Left colon (tissue), 2 donors: ENCODE measurements at regions not wholly inside any gene's neighbourhood (a gene's known extent, or its start where the extent isn't known, plus 50 kb on each side); places are given as distances from the start of the nearest gene placed in this dataset.
"Not testable (repeated sequence)": the region's sequence is repeated elsewhere in the genome, so short reads cannot be mapped to it uniquely, and the experiment has no call there.

Source experiments
- ATAC-seq: fragments of 200-7000 bp; cut with Tn5 transposase; one replicate; pipeline ENCODE4 v1.9.1; 2020; ENCODE audit warnings: mild to moderate bottlenecking, moderate library complexity
- DNase-seq, 2 donors: peaks; one replicate each; pipeline ENCODE4 v3.0.0-alpha.2; 2020
- intact Hi-C, 2 donors: fragments of 100-400 bp; cut with DNase I in 1 of 2; cut with micrococcal nuclease in 1 of 2; formaldehyde crosslinking; loops; one replicate each; pipeline versions ENCODE4 v1.11.2 to v1.14.0; 2022; cut with DNase I, micrococcal nuclease
- donor health status: DM: no; HTN: no; CAD: no.
- donor health status: DM: yes; HTN: yes; CAD: no.

DNA sequence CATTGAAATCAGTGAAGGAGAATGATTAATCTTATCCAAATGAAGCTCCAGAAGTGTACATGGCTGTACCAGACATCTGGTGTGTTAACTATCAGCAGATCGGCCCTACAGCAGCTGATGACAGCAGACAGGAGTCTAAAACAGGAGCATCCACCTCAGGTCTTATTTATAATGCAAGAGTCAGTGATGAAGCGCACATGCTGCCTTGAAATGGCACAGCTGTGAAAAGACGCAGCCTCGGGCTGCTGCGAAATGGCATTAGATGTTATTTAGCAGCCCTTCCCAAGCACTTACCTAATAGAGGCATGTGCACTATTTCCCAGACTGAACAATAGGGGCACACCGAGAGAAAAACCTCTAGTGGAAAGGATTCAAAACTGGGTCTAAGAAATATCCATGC lies 472.3 kb upstream of the CBLB start:
- DNase-seq, result no peak
- ATAC-seq, result no peak
- intact Hi-C loops, result no loop called here

DNA sequence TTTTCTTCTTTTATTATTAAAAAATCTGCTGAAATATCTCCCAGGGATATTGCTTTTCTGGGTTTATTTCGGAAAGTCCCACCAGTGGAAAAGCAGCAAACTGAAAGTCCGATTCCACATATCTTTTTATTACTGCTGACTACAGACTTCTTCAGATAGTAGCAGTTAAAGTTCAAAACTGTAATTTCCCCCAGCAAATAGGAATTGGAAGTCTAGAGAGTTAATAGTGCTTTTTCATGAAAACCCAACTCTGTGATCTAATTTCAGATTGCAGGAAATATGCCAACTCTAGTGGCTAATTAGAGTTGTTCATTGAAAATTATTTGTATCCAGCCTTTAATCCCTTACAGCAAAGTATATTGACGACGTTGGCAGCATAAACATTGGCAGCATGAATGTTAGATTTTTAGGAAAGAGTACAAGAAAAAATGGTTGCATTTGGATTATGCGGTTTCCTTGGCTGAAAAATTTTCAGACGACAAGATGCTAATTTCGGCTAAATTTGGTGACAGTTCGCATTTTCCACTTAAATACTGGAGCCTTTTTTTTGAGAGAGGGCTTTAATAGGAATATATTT lies 472.9 kb upstream of the CBLB start:
- intact Hi-C loops, result no loop called here
- DNase-seq (no peak), ATAC-seq (no peak)

DNA sequence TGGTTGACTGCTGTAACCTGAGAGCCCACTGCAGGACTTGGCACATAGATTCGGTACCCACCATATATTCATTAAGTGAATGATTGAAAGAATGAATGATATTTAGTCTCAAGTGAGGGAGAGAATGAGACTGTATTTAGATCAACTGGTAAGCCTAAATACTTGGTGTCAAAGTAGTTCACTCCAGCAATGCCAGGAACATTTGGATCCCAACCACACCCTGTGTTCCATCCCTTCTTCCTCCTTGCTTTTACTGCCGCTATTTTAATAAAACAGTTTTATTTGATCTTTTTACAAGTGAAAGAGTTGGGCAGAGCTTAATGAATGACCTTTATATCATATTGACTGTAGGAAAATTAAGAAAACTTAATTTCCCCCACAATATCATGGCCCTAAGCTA lies 473.6 kb upstream of the CBLB start:
- no peak for DNase-seq
- intact Hi-C loops, result no loop called here

DNA sequence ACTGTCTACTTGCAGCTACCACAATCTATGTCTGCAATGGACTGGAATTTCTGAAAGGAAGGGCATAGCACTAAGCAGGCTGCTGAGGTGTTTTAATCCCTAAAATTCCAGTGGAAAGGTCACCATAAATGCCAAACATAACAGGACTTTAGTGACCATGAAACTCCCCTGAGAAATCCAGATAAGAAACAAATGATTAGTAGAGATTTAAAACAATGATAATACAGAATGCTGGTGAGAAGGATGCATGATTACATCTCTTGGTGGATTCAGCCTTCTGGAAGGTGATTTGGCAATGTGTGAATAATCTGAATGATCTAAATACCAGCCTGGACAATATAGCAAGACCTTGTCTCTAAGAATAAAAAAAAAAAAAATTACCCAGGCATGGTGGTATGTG lies 475.0 kb upstream of the CBLB start:
- ATAC-seq, result no peak

More for the DNA sequence above, 473.6 kb upstream of the CBLB start:
- ATAC-seq, result no peak

DNA sequence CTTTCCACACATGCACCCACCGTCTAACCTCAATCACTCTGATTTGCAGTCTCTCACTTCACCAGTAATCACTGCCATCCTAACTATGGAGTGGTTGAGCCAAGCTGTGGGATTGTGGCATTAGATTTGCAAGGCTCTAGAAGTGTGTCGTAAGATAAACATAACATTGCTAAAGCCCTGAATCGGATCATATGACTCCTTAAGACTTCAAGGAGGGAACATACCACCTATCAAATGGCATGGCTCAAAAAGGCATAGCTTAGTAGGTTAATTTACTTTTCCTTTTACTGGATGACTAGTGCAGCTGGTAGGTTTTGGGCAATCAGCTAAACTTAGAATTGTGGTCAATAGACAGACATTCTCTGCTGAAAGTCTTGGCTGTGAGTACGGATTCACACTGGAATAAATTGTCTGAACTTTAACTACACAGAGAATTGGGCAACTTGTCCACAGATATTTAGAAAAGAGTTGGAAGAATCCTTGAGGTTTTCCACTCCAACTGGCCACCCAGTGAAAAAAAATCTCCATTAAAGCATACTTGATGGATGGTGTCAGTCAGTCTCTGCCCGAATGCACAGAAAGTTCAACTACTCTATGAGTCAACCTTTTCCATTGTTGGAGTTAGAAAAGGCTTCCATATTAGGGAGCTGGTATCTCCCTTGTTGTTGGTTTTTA lies 476.7 kb upstream of the CBLB start:
- no peak for ATAC-seq

More for the DNA sequence above, 475.0 kb upstream of the CBLB start:
- intact Hi-C loops, result no loop called here
- no peak for DNase-seq

DNA sequence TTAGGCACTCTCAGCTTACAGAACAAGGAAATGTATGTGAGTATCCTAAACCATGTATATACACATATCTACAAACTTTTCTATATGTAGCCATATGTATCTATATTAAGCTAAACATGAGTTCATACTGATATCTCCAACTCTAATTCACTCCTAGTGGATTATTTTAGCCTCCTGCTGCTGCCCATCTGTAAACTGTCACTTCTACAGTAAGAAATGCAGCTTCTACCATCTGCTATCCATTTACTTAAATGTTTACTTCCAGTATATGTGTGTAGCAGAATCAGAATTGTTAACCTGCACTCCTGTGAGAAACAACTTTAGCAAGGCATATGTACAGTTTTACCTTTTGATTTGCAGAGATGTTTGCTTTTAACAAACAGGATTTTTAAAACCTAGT lies 478.5 kb upstream of the CBLB start:
- intact Hi-C loops, result no loop called here
- DNase-seq (no peak), ATAC-seq (no peak)

More for the DNA sequence above, 476.7 kb upstream of the CBLB start:
- DNase-seq, result no peak
- intact Hi-C loops, result no loop called here

DNA sequence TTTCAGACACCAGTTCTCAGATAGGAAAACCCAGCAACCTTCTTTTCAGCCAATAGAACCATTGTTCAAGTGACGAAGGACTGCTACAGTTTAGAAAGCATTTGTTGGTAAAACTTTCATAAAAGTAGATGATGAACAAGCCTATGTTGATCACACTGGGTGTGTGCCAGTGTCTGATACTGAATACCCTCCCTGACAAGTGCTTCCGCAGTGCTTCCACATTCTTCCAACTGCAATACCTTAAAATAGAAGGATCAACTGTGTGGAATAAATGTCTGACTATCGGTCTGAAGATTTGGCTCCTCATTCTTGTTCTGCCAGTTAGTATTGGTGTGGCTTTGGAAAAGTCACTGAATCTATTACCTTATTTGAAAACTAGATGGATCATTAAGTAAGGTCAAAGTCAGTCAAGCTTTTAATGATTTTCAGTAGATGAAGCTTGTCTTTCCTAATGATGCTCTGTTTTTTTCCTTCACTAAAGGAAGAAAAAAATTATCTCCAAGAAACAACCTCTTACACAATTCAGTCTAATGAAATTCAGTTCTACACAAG lies 479.4 kb upstream of the CBLB start:
- ATAC-seq (no peak), DNase-seq (no peak)
- intact Hi-C loops, result no loop called here

DNA sequence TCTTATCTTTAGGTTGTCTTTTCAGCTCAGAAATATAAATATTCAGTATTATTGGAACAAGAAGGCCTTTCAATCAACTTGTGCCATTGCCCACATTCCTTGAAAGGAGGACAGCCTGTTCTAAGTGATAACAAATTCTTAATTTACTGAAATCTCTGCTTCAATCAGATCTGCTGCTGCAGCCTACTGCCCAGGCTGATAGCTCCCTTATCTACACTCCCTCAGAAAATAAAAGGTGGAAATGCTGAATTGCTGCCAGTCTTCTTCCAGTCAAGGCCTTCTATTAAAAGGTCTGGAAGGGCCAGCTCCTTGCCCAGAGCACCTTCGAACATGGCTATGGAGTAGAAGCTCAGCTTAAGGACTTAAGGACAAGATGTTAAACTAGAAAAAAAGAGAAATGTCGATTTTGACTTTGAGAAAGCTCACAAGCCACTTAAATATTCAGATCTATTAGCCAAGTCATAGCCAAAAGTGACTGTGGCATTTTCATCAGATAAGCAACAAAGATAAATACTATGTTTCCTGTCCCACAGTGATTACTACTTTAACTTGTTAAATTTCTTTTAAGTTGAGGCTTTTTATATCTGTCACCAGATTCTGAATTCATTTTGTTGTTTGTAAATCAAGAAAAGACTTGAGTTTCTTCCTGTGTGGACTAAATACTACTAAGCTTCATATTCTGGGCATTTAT lies 480.5 kb upstream of the CBLB start:
- no peak for ATAC-seq
- DNase-seq, result no peak
- intact Hi-C loops, result no loop called here

DNA sequence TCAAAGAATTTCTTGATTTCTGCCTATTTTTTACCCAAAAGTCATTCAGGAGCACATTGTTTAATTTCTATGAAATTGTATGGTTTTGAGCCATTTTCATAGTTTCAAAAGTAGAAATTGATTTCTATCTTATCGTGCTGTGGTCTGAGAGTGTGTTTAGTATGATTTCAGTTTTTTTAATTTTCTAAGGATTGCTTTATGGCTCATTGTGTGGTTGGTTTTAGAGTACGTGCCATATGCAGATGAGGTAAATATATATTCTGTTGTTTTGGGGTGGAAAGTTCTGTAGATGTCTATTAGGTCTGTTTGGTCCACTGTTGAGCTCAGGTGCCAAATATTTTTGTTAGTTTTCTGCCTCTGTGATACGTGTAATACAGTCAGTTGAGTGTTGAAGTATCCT lies 487.1 kb upstream of the CBLB start:
- intact Hi-C loops, result no loop called here
- DNase-seq, result no peak
- ATAC-seq, result no peak

DNA sequence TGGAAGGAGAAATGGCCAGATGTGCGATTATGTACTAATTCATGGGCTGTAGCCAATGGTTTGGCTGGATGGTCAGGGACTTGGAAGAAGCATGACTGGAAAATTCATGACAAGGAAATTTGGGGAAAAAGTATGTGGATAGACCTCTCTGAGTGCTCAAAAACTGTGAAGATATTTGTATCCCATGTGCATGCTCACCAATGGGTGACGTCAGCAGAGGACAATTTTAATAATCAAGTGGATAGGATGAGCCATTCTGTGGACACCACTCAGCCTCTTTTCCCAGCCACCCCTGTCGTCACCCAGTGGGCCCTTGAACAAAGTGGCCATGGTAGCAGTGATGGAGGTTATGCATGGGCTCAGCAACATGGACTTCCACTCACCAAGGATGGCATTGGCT lies 490.9 kb upstream of the CBLB start:
- DNase-seq, result no peak
- intact Hi-C loops, result no loop called here
- no peak for ATAC-seq

DNA sequence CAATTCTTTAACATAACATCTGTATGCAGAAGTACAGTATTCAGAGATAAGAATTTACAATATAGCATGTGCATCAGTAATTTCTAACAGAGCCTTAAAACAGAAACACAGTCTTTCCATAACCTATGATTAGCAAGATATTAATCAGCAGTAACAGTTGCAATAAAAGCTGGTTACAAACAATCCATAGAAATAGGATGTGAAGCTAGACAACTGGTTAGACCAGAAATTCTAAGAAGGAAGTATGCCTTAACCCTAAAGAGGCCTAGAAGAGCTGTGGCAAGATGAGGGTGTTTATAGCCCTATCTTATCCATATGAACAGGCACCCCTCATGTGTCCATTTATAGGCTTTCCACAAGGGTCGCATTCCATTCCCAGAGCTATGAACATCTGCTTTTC lies 492.1 kb upstream of the CBLB start:
- intact Hi-C loops, ATAC-seq, DNase-seq: not testable (repeated sequence)

DNA sequence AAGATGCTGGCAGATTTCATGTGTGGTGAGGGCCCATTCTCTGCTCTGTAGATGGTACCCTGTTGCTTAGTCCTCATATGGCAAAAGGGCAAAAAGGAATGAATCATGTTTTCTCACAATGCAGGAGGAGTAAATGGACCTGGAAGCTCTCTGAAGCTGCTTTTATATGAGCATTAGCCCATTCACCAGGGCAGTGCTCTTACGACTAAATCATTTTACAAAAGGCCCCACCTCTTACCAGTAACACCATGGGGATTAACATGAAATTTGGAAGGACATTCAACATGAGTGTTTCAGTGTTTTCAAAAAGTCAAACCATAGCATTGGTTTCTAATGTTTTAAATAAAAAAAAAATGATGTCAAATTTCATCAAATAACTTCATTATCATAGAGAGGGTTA lies 495.7 kb upstream of the CBLB start:
- no peak for DNase-seq
- intact Hi-C loops, result no loop called here

DNA sequence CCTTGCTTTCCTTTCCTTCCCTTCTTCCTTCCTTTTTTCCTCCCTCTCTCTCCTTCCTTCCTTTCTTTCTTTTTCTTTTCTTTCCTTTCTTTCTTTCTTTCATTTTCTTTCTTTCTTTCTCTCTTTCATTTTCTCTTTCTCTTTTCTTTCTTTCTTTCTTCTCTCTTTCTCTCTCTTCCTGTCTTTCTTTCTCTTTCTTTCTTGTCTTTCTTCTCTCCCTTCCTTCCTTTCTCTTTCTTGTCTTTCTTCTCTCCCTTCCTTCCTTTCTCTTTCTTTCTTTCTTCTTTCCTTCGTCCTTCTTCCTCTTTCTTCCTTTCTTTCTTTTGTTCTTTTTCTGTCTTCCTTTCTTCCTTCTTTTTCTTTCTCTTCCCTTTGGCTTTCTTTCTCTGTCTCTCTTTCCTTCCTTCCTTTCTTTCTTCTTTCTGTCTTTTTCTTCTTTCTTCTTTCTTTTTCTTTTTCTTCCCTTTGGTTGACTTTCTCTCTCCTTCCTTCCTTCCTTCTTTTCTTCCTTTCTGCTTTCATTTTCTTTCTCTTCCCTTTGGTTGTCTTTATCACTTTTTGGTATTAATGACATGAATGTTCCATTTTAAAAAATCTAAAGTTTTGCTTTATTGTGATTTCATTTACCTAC lies 496.4 kb upstream of the CBLB start:
- DNase-seq, result no peak

More for the DNA sequence above, 495.7 kb upstream of the CBLB start:
- no peak for ATAC-seq

DNA sequence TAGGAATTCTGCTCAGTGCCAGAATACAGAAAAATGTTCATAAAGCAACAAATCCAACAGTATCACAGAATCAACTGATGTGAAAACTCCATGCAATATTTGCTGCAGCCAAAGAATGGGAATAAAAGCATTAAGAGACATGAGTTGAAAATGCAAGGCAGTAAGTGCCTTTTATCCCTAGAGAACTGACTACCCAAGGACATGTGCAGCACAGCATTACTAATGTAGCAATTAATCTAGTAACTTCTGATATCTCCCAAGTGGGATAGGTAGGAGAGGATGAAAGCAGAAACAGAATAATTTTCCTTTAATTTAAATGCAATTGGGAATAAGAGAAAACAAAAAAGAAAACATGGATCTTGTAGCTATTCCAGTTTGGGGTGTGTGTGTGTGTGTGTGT lies 497.5 kb upstream of the CBLB start:
- ATAC-seq (no peak), DNase-seq (no peak)
- intact Hi-C loops, result no loop called here

More for the DNA sequence above, 496.4 kb upstream of the CBLB start:
- ATAC-seq, result no peak
- intact Hi-C loops, result no loop called here

DNA sequence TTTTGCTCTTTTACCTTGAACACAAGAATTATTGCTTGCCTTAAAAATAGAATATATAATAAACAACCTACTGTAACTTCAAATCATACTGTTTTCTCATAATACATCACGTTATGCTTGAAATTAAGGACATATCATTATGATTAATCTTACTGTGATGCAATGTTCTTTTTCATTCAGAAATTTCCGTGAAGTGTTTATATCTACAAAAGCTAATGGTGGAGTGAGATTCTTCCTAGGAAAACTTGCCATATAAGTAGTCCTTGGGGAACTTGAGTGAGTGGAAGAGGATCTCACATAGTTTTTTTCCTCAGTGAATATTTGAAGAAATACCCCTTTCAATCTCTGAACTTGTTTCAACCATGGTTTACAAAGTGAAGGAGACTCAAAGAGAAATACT lies 498.7 kb upstream of the CBLB start:
- ATAC-seq (no peak), DNase-seq (no peak)
- intact Hi-C loops, result no loop called here

DNA sequence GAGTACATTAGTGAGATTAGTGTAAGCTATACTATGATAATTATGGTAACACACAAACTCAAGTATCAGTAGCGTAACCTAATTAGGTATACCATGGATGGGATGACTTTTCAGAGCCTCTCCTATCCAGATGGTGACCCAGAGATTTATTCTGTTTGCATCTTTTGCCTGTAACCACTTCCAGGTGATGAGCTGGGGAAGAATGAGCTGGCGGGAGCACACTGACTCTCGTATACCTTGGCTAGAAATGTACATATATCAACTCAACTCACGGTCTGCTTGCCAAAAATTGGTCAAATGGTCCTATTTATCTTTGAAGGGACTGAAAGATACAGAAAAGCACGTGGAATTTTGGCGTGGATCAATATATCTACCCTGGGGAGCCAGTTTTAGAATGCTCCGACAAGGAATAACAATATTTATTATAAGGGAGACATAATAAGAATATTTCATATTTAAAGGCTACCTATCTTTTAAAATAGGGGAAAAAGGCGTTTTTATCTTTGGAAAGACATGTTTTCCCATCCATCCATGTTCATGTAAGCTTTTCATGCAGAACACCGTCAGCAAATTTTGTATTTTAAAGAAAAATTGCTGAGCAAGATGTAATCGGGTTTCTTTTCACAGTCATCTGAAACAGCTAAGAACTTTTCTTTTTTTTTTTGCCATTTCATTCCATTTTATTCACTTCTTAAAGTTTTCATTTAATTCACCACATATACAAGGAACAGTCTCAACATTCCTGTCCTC lies 502.6 kb upstream of the CBLB start:
- ATAC-seq (no peak), DNase-seq (no peak)
- intact Hi-C loops, result no loop called here

DNA sequence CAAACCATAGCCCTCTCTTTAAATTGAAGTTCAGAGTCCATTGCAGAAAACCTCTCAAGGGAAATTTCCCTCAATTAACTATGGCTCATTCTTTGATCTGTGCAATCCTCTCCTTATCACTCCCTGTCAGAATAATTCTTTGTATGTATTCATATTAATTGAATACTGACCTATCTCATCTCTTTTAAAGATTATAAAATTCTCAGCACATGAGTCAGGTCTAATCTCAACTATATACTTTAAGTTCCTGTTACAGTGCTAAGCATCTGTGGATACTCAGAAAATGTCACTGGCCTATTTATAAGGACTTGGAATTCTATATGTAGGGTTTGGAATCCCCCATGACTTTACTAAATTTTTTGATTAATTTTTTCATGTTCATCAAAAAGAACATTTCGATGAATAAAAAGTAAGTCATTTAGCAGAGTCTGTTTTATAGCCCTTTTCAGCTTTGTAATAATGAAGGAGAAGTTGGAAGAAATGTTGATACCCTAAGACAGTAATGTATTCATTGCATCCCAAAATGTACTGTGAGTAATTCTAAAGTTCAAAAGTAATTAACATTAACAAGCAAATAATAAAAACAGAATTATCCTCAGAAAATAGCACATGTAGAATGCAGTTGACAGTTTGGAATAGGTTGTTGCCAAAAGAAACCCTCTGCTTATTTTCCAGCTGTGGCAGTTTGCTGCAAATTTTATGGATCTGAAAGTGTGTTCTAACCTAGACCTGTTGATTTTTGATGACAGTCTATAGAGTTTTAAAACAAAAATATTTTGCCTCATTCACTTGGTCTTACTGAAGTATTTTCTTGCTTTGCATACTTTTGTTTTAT lies 503.4 kb upstream of the CBLB start:
- ATAC-seq, result no peak
- DNase-seq, result no peak

DNA sequence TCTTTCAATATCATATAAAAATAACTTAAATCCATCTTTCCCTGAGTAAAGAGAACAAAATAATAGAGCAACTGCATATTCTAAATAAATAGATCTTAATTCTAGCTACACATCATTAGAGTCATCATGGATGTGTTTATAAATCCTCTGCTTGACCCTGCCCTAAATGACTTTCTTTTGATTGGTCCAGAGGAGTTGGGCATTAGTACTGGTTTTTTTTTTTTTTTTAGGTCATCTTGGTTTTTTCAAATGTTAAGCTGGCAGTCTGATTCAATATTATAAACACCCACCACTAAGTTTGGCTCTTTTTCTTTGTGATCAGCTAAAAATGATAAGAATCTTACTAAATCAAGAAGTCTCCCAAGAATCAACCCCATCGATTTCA lies 504.0 kb upstream of the CBLB start:
- ATAC-seq, result no peak
- DNase-seq, result no peak
- intact Hi-C loops, result no loop called here

More for the DNA sequence above, 503.4 kb upstream of the CBLB start:
- intact Hi-C loops, result no loop called here
